GM12878 (cell line): ENCODE measurements at regions not wholly inside any gene's neighbourhood (a gene's known extent, or its start where the extent isn't known, plus 50 kb on each side); places are given as distances from the start of the nearest gene placed in this dataset.

Source experiments
- CEBPB ChIP-seq, 2 experiments: fragments of 150-350 bp in 1 of 2; IDR thresholded peaks; 2 replicates each; pipeline ENCODE4 v1.6.1; 2012 to 2014; ENCODE audit warnings: low read depth in 2 of 2, low read length in 2 of 2, borderline replicate concordance in 1 of 2, inconsistent platforms in 1 of 2
- CREB1 ChIP-seq: IDR thresholded peaks from 2 replicates; pipeline ENCODE4 v1.6.1; 2012; ENCODE audit warnings: low read depth, mild to moderate bottlenecking, inconsistent platforms
- NR2C2 ChIP-seq: IDR thresholded peaks from 2 replicates; pipeline ENCODE4 v1.6.1; 2011; ENCODE audit warnings: borderline replicate concordance, low read depth; ENCODE audit not compliant: control insufficient read depth, insufficient read length
- POLR2A ChIP-seq: IDR thresholded peaks from 2 replicates; pipeline ENCODE4 v1.6.1; 2011; ENCODE audit warnings: low read depth, mild to moderate bottlenecking, low read length
- POLR2AphosphoS5 ChIP-seq: IDR thresholded peaks from 2 replicates; pipeline ENCODE4 v1.6.1; 2011; ENCODE audit warnings: mild to moderate bottlenecking, low read length, inconsistent platforms
- SMAD5 ChIP-seq: IDR thresholded peaks from 2 replicates; pipeline ENCODE4 v1.6.1; 2016; ENCODE audit warnings: antibody characterized with exemption, low read depth
- TCF12 ChIP-seq: IDR thresholded peaks from 2 replicates; pipeline ENCODE4 v1.6.1; 2011; ENCODE audit warnings: low read depth, mild to moderate bottlenecking, low read length
- ZNF274 ChIP-seq: IDR thresholded peaks from one replicate; pipeline ENCODE4 v1.8.0; 2011; ENCODE audit not compliant: insufficient read length, insufficient read depth
- TF ChIP-seq, protein P1 (sequence below), 3 experiments: IDR thresholded peaks in 2 of 3; conservative IDR thresholded peaks in 1 of 3; 2 replicates each; pipeline ENCODE4 v1.5.1; 2011; ENCODE audit warnings: low read depth in 3 of 3, low read length in 3 of 3, mild to moderate bottlenecking in 3 of 3, control low read depth in 2 of 3, moderate library complexity in 2 of 3, inconsistent platforms in 1 of 3, mixed read lengths in 1 of 3; ENCODE audit not compliant: control insufficient read depth in 2 of 3, insufficient read depth in 1 of 3; ENCODE audit errors: extremely low read depth in 1 of 3
- TF ChIP-seq, protein P2 (sequence below): fragments of 150-350 bp; IDR thresholded peaks from 2 replicates; pipeline ENCODE4 v1.6.1; 2014; ENCODE audit warnings: mild to moderate bottlenecking, low read depth, low read length
- TF ChIP-seq, protein P3 (sequence below): IDR thresholded peaks from 2 replicates; pipeline ENCODE4 v1.6.1; 2012; ENCODE audit warnings: mild to moderate bottlenecking, low read depth, low read length

DNA sequence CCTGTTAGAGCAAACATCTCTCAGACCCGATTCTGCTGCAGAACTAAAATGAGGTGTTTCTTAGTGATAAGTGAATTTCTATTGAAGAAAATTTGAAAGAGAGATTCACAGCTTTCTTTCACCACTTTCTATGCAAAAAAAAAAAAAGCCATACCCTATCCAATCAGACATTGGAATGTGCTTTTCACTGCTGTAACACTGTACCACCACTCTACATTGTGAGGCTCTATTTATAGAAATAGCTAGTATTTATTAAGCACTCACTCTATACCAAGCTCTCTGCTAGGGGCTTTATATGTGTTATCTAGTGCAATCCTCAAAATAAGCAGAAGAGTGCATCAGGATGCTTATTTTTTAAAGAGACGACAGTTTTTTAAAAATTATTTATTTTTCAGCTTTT lies 580.6 kb upstream of the VRK2 start:
- no peak for TF ChIP-seq CREB1
- no peak for TF ChIP-seq TCF12
- TF ChIP-seq CEBPB (IDR thresholded peaks at IDR 0.05; ENCODE audit: borderline replicate concordance in 1 of 2, low read depth in 2 of 2, low read length in 2 of 2) = no peak
- TF ChIP-seq, protein P1, sequence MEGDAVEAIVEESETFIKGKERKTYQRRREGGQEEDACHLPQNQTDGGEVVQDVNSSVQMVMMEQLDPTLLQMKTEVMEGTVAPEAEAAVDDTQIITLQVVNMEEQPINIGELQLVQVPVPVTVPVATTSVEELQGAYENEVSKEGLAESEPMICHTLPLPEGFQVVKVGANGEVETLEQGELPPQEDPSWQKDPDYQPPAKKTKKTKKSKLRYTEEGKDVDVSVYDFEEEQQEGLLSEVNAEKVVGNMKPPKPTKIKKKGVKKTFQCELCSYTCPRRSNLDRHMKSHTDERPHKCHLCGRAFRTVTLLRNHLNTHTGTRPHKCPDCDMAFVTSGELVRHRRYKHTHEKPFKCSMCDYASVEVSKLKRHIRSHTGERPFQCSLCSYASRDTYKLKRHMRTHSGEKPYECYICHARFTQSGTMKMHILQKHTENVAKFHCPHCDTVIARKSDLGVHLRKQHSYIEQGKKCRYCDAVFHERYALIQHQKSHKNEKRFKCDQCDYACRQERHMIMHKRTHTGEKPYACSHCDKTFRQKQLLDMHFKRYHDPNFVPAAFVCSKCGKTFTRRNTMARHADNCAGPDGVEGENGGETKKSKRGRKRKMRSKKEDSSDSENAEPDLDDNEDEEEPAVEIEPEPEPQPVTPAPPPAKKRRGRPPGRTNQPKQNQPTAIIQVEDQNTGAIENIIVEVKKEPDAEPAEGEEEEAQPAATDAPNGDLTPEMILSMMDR (IDR thresholded peaks at IDR 0.05 in 2 of 3, conservative IDR thresholded peaks at IDR 0.05 in 1 of 3; ENCODE audit: control insufficient read depth in 2 of 3, extremely low read depth in 1 of 3, insufficient read depth in 1 of 3, low read depth in 3 of 3, low read length in 3 of 3) = no peak
- TF ChIP-seq NR2C2 = no peak
- no peak for TF ChIP-seq POLR2A
- no peak for TF ChIP-seq ZNF274
- TF ChIP-seq SMAD5 = no peak
- no peak for TF ChIP-seq POLR2AphosphoS5
- TF ChIP-seq, protein P2, sequence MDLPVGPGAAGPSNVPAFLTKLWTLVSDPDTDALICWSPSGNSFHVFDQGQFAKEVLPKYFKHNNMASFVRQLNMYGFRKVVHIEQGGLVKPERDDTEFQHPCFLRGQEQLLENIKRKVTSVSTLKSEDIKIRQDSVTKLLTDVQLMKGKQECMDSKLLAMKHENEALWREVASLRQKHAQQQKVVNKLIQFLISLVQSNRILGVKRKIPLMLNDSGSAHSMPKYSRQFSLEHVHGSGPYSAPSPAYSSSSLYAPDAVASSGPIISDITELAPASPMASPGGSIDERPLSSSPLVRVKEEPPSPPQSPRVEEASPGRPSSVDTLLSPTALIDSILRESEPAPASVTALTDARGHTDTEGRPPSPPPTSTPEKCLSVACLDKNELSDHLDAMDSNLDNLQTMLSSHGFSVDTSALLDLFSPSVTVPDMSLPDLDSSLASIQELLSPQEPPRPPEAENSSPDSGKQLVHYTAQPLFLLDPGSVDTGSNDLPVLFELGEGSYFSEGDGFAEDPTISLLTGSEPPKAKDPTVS = no peak
- TF ChIP-seq, protein P3, sequence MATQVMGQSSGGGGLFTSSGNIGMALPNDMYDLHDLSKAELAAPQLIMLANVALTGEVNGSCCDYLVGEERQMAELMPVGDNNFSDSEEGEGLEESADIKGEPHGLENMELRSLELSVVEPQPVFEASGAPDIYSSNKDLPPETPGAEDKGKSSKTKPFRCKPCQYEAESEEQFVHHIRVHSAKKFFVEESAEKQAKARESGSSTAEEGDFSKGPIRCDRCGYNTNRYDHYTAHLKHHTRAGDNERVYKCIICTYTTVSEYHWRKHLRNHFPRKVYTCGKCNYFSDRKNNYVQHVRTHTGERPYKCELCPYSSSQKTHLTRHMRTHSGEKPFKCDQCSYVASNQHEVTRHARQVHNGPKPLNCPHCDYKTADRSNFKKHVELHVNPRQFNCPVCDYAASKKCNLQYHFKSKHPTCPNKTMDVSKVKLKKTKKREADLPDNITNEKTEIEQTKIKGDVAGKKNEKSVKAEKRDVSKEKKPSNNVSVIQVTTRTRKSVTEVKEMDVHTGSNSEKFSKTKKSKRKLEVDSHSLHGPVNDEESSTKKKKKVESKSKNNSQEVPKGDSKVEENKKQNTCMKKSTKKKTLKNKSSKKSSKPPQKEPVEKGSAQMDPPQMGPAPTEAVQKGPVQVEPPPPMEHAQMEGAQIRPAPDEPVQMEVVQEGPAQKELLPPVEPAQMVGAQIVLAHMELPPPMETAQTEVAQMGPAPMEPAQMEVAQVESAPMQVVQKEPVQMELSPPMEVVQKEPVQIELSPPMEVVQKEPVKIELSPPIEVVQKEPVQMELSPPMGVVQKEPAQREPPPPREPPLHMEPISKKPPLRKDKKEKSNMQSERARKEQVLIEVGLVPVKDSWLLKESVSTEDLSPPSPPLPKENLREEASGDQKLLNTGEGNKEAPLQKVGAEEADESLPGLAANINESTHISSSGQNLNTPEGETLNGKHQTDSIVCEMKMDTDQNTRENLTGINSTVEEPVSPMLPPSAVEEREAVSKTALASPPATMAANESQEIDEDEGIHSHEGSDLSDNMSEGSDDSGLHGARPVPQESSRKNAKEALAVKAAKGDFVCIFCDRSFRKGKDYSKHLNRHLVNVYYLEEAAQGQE = no peak
